OCI-LY1 (cell line): ENCODE measurements at regions not wholly inside any gene's neighbourhood (a gene's known extent, or its start where the extent isn't known, plus 50 kb on each side); places are given as distances from the start of the nearest gene placed in this dataset.

ENCODE experiments used
- H2AFZ ChIP-seq: fragments of 200-600 bp; sonication (generic), shearing (Covaris generic); 2 replicates; pipeline ENCODE4 v1.6.0; 2014; ENCODE audit warnings: antibody characterized with exemption, mild to moderate bottlenecking, low read length
- H3F3A ChIP-seq: fragments of 200-600 bp; sonication (generic), shearing (Covaris generic); 2 replicates; pipeline ENCODE4 v1.6.0; 2014; ENCODE audit warnings: mild to moderate bottlenecking, antibody characterized with exemption, low read length, moderate library complexity; ENCODE audit not compliant: insufficient read depth
- H3K27ac ChIP-seq: fragments of 200-600 bp; sonication (generic); 2 replicates; pipeline ENCODE4 v1.5.1; 2014; ENCODE audit warnings: low read length, mixed run types, mild to moderate bottlenecking, low read depth; ENCODE audit not compliant: poor library complexity, severe bottlenecking
- H3K27me3 ChIP-seq: fragments of 200-600 bp; sonication (generic); 2 replicates; pipeline ENCODE4 v1.6.0; 2014; ENCODE audit warnings: antibody characterized with exemption, mild to moderate bottlenecking, low read length, moderate library complexity; ENCODE audit not compliant: insufficient read depth
- H3K36me3 ChIP-seq: fragments of 200-600 bp; sonication (generic); 2 replicates; pipeline ENCODE4 v1.6.1; 2014; ENCODE audit warnings: mild to moderate bottlenecking, antibody characterized with exemption, low read length, moderate library complexity, mixed read lengths; ENCODE audit not compliant: insufficient read depth
- H3K4me1 ChIP-seq: fragments of 200-600 bp; sonication (generic); 2 replicates; pipeline ENCODE4 v1.5.1; 2014; ENCODE audit warnings: mild to moderate bottlenecking, low read length, moderate library complexity; ENCODE audit not compliant: insufficient read depth, severe bottlenecking
- H3K4me2 ChIP-seq: fragments of 200-600 bp; sonication (generic), shearing (Covaris generic); 2 replicates; pipeline ENCODE4 v1.6.1; 2014; ENCODE audit warnings: low read length
- H3K4me3 ChIP-seq: fragments of 200-600 bp; sonication (generic); 2 replicates; pipeline ENCODE4 v1.5.1; 2014; ENCODE audit warnings: low read length, low read depth, mild to moderate bottlenecking, mixed read lengths; ENCODE audit not compliant: poor library complexity, severe bottlenecking
- H3K79me2 ChIP-seq: fragments of 200-600 bp; shearing (Covaris generic); 2 replicates; pipeline ENCODE4 v1.6.1; 2016; ENCODE audit warnings: mixed run types, low read length, mixed read lengths; ENCODE audit not compliant: insufficient read depth
- H3K9ac ChIP-seq: fragments of 200-600 bp; sonication (generic), shearing (Covaris generic); 2 replicates; pipeline ENCODE4 v1.6.1; 2014; ENCODE audit warnings: mild to moderate bottlenecking, low read length, mixed read lengths
- H3K9me2 ChIP-seq: fragments of 200-600 bp; sonication (generic), shearing (Covaris generic); 2 replicates; pipeline ENCODE4 v1.6.1; 2014; ENCODE audit warnings: low read depth, mild to moderate bottlenecking, low read length, mixed read lengths
- H3K9me3 ChIP-seq: fragments of 200-600 bp; shearing (Covaris generic); 2 replicates; pipeline ENCODE4 v1.6.1; 2014; ENCODE audit warnings: low read length, mixed read lengths
- H4K20me1 ChIP-seq: fragments of 200-600 bp; sonication (generic), shearing (Covaris generic); 2 replicates; pipeline ENCODE4 v1.6.0; 2016; ENCODE audit warnings: mild to moderate bottlenecking, low read length; ENCODE audit not compliant: insufficient read depth
- EZH2 ChIP-seq: fragments of 200-600 bp; sonication (generic), shearing (Covaris generic); IDR thresholded peaks from 2 replicates; pipeline ENCODE4 v1.8.0; 2017; ENCODE audit warnings: borderline replicate concordance, mixed run types, mild to moderate bottlenecking, antibody characterized with exemption, low read length, moderate library complexity, mixed read lengths
- TF ChIP-seq, protein P1 (sequence below): fragments of 200-600 bp; sonication (generic), shearing (Covaris generic); IDR thresholded peaks from 2 replicates; pipeline ENCODE4 v1.5.1; 2017; ENCODE audit warnings: mild to moderate bottlenecking, antibody characterized with exemption, low read length, moderate library complexity, mixed read lengths

DNA sequence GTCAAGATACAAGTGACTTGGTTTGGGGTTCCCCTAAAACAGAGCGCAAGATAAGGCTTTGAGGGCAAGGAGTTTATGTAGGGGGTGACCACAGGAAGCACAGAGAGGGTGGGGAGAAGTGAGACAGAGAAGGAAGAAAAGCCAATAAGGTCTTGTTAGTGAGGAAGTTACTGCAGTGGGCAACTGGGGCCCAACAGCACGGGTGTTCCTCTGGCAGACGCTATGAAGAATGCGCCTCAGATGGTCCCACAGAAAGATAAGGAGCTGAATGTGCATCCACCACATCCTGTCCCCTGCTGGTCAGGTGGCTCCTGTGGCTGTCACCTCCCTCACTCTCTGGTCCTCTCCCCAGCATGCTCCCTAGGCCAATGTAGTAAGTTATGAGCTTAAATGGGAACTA is 333.5 kb downstream of the TSHZ3 start:
- no peaks in the 10 kb centered on the region for H4K20me1 ChIP-seq
- no peaks in the 10 kb centered on the region for H3K9me3 ChIP-seq
- no peak for TF ChIP-seq EZH2
- TF ChIP-seq, protein P1, sequence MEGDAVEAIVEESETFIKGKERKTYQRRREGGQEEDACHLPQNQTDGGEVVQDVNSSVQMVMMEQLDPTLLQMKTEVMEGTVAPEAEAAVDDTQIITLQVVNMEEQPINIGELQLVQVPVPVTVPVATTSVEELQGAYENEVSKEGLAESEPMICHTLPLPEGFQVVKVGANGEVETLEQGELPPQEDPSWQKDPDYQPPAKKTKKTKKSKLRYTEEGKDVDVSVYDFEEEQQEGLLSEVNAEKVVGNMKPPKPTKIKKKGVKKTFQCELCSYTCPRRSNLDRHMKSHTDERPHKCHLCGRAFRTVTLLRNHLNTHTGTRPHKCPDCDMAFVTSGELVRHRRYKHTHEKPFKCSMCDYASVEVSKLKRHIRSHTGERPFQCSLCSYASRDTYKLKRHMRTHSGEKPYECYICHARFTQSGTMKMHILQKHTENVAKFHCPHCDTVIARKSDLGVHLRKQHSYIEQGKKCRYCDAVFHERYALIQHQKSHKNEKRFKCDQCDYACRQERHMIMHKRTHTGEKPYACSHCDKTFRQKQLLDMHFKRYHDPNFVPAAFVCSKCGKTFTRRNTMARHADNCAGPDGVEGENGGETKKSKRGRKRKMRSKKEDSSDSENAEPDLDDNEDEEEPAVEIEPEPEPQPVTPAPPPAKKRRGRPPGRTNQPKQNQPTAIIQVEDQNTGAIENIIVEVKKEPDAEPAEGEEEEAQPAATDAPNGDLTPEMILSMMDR: no peak
- H3K9me2 ChIP-seq: no peaks in the 10 kb centered on the region
- no peaks in the 10 kb centered on the region for H3K36me3 ChIP-seq
- no peak overlapping the region for H3K9ac ChIP-seq
- no peak overlapping the region for H3K4me3 ChIP-seq
- no peak overlapping the region for H3K27ac ChIP-seq
- no peaks in the 10 kb centered on the region for H3F3A ChIP-seq
- H2AFZ ChIP-seq: no peak overlapping the region
- no peaks in the 10 kb centered on the region for H3K4me1 ChIP-seq
- no peaks in the 10 kb centered on the region for H3K79me2 ChIP-seq
- H3K4me2 ChIP-seq: no peak overlapping the region
- H3K27me3 ChIP-seq: no peaks in the 10 kb centered on the region

DNA sequence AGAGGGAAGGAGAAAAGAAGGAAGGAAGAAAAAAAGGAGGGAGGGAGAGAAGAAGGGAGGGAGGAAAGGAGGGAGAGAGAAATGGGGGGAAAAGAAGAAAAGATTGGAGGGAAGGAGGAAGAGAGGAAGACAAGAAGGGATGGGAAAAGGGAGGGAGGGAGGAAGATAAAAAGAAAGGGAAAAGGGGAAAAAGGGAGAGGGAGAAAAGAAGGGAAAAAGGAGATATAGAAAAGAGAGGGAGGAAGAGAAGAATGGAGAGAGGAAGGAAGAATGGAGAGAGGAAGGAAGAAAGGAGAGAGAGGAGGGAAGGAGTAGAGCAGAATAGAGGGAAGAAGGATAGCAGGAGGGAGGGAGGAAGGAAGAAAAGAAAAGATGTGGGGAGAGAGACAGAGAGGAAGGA is 334.6 kb downstream of the TSHZ3 start:
- no peaks in the 10 kb centered on the region for H3K9me3 ChIP-seq
- TF ChIP-seq, protein P1: no peak
- no peak for TF ChIP-seq EZH2
- no peak overlapping the region for H3K4me2 ChIP-seq
- no peak overlapping the region for H3K4me3 ChIP-seq
- no peaks in the 10 kb centered on the region for H3F3A ChIP-seq
- no peaks in the 10 kb centered on the region for H3K4me1 ChIP-seq
- H3K27me3 ChIP-seq: no peaks in the 10 kb centered on the region
- H3K9ac ChIP-seq: no peak overlapping the region
- no peak overlapping the region for H2AFZ ChIP-seq
- no peaks in the 10 kb centered on the region for H3K36me3 ChIP-seq
- no peaks in the 10 kb centered on the region for H3K79me2 ChIP-seq
- H4K20me1 ChIP-seq: no peaks in the 10 kb centered on the region
- H3K27ac ChIP-seq: no peak overlapping the region
- H3K9me2 ChIP-seq: no peaks in the 10 kb centered on the region

DNA sequence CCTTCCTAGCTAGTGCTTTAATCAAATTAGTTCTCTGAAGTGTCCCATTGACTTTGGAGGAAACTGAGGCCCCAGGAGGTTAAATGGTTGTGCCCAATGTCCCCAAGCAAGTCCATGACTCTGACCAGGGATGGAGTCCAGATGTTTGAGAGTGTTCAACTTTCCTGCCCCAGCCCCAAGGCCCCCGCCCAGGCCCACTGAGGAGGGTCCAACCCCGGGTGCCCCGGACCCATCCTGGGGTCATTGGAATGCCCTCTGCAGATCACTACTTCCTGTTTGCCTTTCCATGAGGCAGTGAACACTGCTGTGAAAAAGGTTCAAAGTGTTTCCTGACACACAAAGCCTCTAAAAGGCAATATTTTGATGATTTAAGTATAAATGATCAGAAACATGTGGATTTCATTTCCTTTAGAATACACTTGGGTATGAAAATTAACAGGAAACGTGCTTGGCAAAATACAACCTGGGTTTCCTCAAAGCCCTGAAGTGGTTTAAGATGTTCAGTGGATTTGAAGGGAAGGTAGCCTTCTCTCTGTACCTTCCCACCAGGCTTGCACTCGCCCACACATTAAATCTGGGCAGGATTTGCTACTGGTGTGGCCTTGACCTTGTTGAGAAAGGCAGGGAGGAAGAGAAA is 335.7 kb downstream of the TSHZ3 start:
- Histone ChIP-seq H4K20me1 (no peaks in the 10 kb centered on the region), H3K9me2 (no peaks in the 10 kb centered on the region), H3F3A (no peaks in the 10 kb centered on the region), H3K4me1 (no peaks in the 10 kb centered on the region), H3K4me3 (no peak overlapping the region), H3K27ac (no peak overlapping the region), H2AFZ (no peak overlapping the region), H3K9me3 (no peaks in the 10 kb centered on the region), H3K4me2 (no peak overlapping the region), H3K79me2 (no peaks in the 10 kb centered on the region), H3K9ac (no peak overlapping the region), H3K36me3 (no peaks in the 10 kb centered on the region), H3K27me3 (no peaks in the 10 kb centered on the region)
- no peak for TF ChIP-seq EZH2
- TF ChIP-seq, protein P1: no peak
